Activated naive CD8-positive, alpha-beta T cell treated with anti-CD3 and anti-CD28 coated beads, Interleukin-2, amount 10 ng/mL, durations not matched to agents 7 days and 5 days (primary cell): ENCODE measurements at regions not wholly inside any gene's neighbourhood (a gene's known extent, or its start where the extent isn't known, plus 50 kb on each side); places are given as distances from the start of the nearest gene placed in this dataset.

Experiments used
- ATAC-seq: fragments of 150-1000 bp; cut with Tn5 transposase; one replicate; pipeline ENCODE4 v1.10.0; 2021; ENCODE audit warnings: low read depth, moderate library complexity
- POLR2A ChIA-PET: fragments of 350-600 bp; sonication (Branson Sonifier 250); formaldehyde crosslinking; loops from one replicate; lab custom pipeline; 2021; ENCODE audit warnings: antibody characterized with exemption; lab: Charles Lee
- DNase-seq: peaks from one replicate; pipeline ENCODE4 v3.0.0; 2021
- H3K27ac Mint-ChIP-seq: one replicate; pipeline ENCODE4 v1.8.0; 2022; ENCODE audit warnings: mild to moderate bottlenecking, mixed read lengths
- H3K27me3 Mint-ChIP-seq: one replicate; pipeline ENCODE4 v1.8.0; 2022; ENCODE audit warnings: mild to moderate bottlenecking, moderate library complexity, mixed read lengths
- H3K36me3 Mint-ChIP-seq: one replicate; pipeline ENCODE4 v1.8.0; 2021; ENCODE audit warnings: mild to moderate bottlenecking, mixed read lengths
- H3K4me1 Mint-ChIP-seq: one replicate; pipeline ENCODE4 v1.8.0; 2021; ENCODE audit warnings: mixed read lengths
- H3K4me3 Mint-ChIP-seq: one replicate; pipeline ENCODE4 v1.8.0; 2022; ENCODE audit warnings: mild to moderate bottlenecking, moderate library complexity, mixed read lengths
- H3K9me3 Mint-ChIP-seq: one replicate; pipeline ENCODE4 v1.8.0; 2021; ENCODE audit warnings: mixed read lengths

DNA sequence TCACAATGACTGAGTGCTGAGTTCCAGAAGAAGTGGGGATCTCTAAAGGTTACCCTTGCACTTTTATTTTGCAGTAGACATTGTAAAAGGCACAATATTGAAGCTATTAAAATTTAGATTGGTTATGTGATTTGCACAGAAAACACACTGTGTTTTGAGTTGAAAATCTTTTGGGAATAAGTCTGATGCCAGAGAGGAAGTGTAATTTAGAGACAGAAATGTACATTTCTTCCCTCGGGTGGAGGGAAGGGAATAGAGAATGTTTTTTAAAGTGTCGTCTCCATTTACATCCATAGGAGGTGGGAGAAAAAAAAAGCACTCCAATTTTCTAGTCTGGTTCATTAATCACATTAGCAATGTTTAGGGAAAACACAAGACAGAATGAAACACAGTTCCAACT is 465.8 kb downstream of the OLFM4 start:
- no peaks in the 10 kb centered on the region for H3K9me3 Mint-ChIP-seq

DNA sequence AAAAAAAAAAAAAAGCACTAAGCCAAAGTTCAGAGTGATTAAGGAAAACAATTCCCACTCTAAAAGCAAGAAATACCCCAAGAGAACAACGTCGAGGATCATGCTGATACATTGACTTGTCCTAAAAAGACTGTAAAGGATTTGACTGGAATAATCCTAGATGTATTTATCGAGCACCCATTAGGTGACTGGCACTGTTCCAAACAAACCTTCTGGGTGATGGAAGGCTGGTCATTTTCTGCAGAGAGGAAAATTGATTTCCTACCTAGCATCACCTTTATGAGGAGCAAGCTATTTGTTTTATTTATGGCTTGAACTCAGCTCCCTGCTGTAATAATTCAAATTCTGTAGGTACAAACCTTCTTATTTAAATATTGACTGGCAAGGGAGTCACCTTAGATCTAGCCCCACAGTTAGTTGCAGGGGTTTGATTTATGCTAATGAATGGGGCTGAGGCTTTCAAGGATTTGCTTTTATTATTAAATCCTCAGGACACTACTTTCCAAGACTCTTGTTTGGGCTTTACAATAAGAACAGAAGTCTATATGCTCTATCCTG is 471.0 kb downstream of the OLFM4 start:
- no peak overlapping the region for H3K4me3 Mint-ChIP-seq
- H3K27ac Mint-ChIP-seq = no peak overlapping the region
- DNase-seq = no peak
- no peaks in the 10 kb centered on the region for H3K36me3 Mint-ChIP-seq
- H3K9me3 Mint-ChIP-seq = peaks cover 3% of the 10 kb centered on the region
- no peaks in the 10 kb centered on the region for H3K4me1 Mint-ChIP-seq
- ATAC-seq = no peak
- POLR2A ChIA-PET = no interaction called here
- no peaks in the 10 kb centered on the region for H3K27me3 Mint-ChIP-seq

More for the DNA sequence above, 465.8 kb downstream of the OLFM4 start:
- H3K27ac Mint-ChIP-seq = no peak overlapping the region
- H3K4me3 Mint-ChIP-seq = no peak overlapping the region
- H3K27me3 Mint-ChIP-seq = no peaks in the 10 kb centered on the region
- POLR2A ChIA-PET = no interaction called here
- no peak for ATAC-seq
- DNase-seq = no peak
- no peaks in the 10 kb centered on the region for H3K36me3 Mint-ChIP-seq
- H3K4me1 Mint-ChIP-seq = no peaks in the 10 kb centered on the region

DNA sequence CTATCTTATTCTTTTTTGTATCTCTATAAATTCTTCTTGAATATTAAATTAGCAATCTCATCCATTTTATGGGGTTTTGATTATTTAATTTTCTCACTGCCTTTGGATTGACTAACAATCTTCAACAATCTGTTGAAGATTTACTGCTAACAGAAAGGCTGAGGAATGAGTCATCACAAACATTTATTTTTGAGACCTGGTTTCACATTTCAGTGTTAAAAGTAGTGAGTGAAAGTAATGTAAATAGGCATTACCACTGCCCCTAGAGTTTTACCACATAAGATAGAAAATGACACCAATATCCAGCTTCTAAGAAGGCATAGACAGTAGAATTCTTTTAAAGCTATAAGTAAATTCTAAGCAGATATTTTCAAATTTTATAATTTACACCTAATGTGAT is 472.8 kb downstream of the OLFM4 start:
- H3K4me1 Mint-ChIP-seq = no peaks in the 10 kb centered on the region
- ATAC-seq (no peak), DNase-seq (no peak)
- no peak overlapping the region for H3K27ac Mint-ChIP-seq
- peaks cover 3% of the 10 kb centered on the region for H3K9me3 Mint-ChIP-seq
- no peaks in the 10 kb centered on the region for H3K36me3 Mint-ChIP-seq
- no peaks in the 10 kb centered on the region for H3K27me3 Mint-ChIP-seq
- H3K4me3 Mint-ChIP-seq = no peak overlapping the region
- POLR2A ChIA-PET = no interaction called here

DNA sequence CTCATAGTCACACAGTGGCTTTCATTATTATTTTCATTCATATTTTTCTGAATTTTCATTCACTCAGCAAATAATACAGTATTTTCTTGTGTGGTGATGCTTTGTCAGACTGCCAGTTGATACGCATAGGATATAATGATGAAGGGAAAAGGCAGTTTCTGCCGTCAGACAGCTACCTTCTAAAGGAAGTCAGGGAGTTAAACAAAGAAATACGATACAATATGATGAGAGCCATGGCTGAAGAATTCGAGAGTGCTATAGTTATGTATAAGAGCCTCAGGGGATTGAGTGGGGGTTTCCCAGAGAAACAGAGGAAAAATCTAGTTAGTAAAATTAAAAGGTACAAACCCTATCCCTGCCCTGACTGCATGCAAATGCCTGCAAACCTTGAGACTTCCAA is 479.1 kb downstream of the OLFM4 start:
- Mint-ChIP-seq H3K4me3 (no peak overlapping the region), H3K27me3 (no peaks in the 10 kb centered on the region), H3K9me3 (peaks cover 1% of the 10 kb centered on the region), H3K27ac (no peak overlapping the region), H3K36me3 (no peaks in the 10 kb centered on the region), H3K4me1 (no peaks in the 10 kb centered on the region)
- DNase-seq = no peak
- ATAC-seq = no peak
- POLR2A ChIA-PET = no interaction called here

DNA sequence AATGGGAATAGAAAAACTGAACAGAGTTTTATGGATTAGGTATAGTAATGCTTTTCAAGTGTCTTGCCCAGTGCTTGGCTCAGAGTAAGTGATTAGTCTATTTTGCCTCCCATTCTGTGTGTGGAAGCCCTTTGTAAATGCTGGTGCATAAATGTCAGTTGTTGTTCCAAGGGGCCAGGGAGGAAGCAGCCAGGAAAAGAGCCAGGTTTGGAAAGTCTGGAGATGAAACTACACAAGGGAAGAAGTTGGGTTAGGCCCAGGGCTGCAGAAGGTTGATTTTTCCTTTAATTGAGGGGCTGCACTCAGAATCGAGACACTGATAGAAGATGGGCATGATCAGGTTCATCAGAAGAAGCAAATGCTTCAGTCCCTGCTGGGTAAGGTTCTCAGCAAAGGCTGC is 484.0 kb downstream of the OLFM4 start:
- H3K27me3 Mint-ChIP-seq = no peaks in the 10 kb centered on the region
- ATAC-seq (no peak), DNase-seq (no peak)
- peaks cover 4% of the 10 kb centered on the region for H3K9me3 Mint-ChIP-seq
- POLR2A ChIA-PET = no interaction called here
- H3K27ac Mint-ChIP-seq = no peak overlapping the region
- H3K4me1 Mint-ChIP-seq = no peaks in the 10 kb centered on the region
- H3K36me3 Mint-ChIP-seq = no peaks in the 10 kb centered on the region
- no peak overlapping the region for H3K4me3 Mint-ChIP-seq

DNA sequence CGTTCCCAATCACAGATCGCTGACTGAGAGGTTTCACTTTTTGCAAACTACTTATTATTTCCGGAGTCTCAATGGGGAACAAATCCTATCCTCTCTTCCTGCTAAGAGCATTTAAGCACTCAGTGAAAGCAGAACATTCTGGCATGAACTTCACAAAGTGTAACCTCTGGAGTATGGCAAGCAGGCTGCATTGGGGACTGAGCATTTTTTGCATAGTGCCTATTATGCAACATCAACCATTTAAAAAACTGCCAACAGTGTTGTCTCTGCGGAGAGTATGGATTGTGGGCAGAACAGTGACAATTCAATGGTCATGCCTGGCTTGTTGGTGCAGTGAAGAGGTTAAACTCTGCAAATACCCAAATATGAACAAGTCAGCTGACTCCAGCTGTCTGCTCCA is 484.6 kb downstream of the OLFM4 start:
- H3K36me3 Mint-ChIP-seq = no peaks in the 10 kb centered on the region
- H3K27me3 Mint-ChIP-seq = no peaks in the 10 kb centered on the region
- H3K27ac Mint-ChIP-seq = no peak overlapping the region
- no peak for DNase-seq
- H3K4me3 Mint-ChIP-seq = no peak overlapping the region
- no peak for ATAC-seq
- POLR2A ChIA-PET = no interaction called here
- no peaks in the 10 kb centered on the region for H3K4me1 Mint-ChIP-seq
- H3K9me3 Mint-ChIP-seq = peaks cover 4% of the 10 kb centered on the region

DNA sequence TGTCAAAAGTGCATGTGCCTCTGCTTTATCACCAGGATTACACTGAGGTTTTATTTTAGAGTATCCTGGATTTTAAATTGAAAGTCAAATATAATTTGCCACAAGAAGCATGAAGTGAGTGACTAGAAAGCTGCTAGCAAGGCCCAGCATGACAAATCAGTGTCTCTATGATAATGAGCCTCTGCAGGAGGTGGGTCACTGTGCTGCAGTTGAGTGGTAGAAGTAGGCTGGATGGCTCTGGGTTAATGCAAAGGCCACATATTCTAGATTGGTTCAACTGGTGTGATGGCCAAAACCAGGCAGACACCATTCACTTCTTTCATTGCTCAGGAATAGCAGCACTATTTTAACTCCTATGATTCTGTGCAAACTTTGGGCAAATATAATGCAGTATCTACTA is 491.5 kb downstream of the OLFM4 start:
- Mint-ChIP-seq H3K9me3 (no peaks in the 10 kb centered on the region), H3K27me3 (no peaks in the 10 kb centered on the region), H3K4me1 (no peaks in the 10 kb centered on the region), H3K4me3 (no peak overlapping the region), H3K36me3 (no peaks in the 10 kb centered on the region), H3K27ac (no peak overlapping the region)
- DNase-seq (no peak), ATAC-seq (no peak)
- POLR2A ChIA-PET = no interaction called here

DNA sequence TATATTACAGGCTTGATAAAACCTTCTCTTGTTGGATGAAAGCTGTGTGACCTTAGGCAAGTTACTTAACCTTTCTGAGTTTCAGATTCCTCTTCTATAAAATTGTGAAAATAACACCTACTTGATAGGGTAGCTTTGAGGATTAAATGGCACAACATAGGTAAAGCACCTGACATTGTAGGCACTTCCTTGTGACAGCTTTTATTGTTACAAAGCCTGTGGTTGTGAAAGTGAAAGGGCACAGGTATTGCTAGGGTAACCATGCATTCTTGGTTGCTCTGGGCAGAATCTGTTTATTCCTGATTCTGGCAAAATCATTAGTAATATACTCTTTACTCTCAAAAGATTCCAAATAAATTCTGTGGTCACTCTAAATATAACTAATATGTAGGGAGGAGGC is 493.4 kb downstream of the OLFM4 start:
- Mint-ChIP-seq H3K27me3 (no peaks in the 10 kb centered on the region), H3K9me3 (no peaks in the 10 kb centered on the region), H3K27ac (no peak overlapping the region), H3K36me3 (no peaks in the 10 kb centered on the region), H3K4me3 (no peak overlapping the region), H3K4me1 (no peaks in the 10 kb centered on the region)
- POLR2A ChIA-PET = no interaction called here
- ATAC-seq (no peak), DNase-seq (no peak)

DNA sequence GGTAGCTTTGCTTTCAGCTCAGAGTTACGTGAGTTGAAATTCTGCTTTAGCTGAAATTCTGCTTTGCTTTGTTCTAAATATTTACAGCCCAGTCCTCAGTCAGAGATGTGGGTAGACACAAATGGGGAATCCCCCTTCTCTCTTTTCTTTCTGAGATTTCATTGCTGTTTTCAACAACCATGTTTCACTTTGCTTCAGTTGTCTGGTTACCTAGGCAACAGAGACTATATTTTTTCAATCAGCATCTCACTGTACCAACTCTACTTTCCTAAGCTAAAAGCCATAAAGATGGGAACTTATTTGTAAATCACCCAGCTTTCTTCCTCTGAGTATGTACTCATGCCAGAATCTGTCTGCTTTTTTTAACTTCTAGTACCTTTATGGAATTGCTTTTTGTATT is 509.0 kb downstream of the OLFM4 start:
- POLR2A ChIA-PET = no interaction called here
- Mint-ChIP-seq H3K9me3 (peaks cover 2% of the 10 kb centered on the region), H3K36me3 (no peaks in the 10 kb centered on the region), H3K4me3 (no peak overlapping the region), H3K4me1 (no peaks in the 10 kb centered on the region), H3K27ac (no peak overlapping the region), H3K27me3 (no peaks in the 10 kb centered on the region)
- no peak for ATAC-seq
- no peak for DNase-seq

DNA sequence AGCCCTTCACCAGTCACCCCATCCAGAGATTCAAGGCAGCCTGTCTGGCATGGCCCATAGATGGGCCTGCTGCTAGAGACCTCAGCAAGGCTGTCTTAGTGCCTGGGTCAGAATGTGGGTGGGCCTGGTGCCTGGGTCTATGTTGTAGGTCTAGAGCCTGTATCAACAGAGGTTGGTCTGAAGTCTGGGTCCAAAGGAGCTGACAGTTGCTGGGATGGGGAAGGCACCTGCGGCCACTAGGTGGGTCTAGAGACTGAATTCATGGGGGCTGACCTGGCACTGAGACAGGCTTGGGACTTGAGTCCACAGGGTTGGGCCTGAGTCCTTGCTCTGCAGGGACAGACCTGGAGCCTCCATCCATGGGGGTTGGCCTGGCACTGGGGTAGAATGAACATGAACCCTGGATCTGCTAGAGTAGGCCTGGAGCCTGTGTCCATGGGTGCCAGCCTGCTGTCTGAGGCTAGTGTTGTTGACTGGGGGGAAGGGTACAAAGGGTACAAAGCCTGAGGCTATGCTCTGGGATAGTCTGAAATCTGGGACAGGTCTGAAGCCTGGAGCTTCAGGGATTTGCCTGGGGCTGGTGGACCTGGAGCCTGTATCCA is 516.8 kb downstream of the OLFM4 start:
- POLR2A ChIA-PET = no interaction called here
- Mint-ChIP-seq H3K36me3 (no peaks in the 10 kb centered on the region), H3K27me3 (no peaks in the 10 kb centered on the region), H3K4me1 (no peaks in the 10 kb centered on the region), H3K9me3 (peaks cover 4% of the 10 kb centered on the region), H3K4me3 (no peak overlapping the region), H3K27ac (no peak overlapping the region)
- no peak for ATAC-seq
- no peak for DNase-seq

DNA sequence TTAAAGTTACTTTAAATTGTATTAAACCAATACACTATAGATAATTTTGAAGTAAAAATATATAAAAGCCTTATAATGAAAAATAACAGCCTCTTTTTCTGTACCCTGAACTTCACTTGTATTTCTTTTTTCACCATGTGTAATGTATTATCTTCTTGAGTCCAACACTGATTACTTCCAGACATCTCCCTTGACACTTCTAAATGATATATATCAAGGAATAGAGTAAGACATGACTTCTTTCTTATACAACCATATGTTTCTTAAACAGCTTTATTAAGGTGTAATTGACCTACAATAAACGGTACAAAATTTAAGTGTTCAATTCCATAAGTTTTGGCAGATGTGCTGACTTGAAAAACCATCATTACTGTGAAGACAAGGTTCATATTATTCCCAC is 531.9 kb downstream of the OLFM4 start:
- POLR2A ChIA-PET = no interaction called here
- Mint-ChIP-seq H3K27ac (no peak overlapping the region), H3K27me3 (no peaks in the 10 kb centered on the region), H3K4me3 (no peak overlapping the region), H3K4me1 (no peaks in the 10 kb centered on the region), H3K36me3 (no peaks in the 10 kb centered on the region), H3K9me3 (no peaks in the 10 kb centered on the region)
- DNase-seq = no peak
- ATAC-seq = no peak

DNA sequence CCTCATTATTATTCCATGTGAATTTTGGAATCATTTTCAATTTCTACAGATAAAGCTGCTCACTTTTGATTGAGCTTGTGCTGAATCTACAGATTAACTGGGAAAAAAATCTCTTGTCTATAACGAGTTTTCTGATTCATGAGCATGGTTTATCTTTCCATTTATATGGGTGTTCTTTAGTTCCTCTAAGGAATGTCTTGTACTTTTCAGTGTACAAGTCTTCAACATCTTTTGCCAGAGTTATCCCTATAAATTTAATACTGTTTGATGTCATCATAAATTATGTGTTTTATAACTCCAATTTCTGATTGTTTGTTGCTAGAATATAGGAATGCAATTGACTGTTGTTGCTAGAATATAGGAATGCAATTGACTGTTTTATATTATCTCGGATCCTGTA is 533.8 kb downstream of the OLFM4 start:
- Mint-ChIP-seq H3K27me3 (no peaks in the 10 kb centered on the region), H3K4me1 (no peaks in the 10 kb centered on the region), H3K36me3 (no peaks in the 10 kb centered on the region), H3K27ac (no peak overlapping the region), H3K4me3 (no peak overlapping the region), H3K9me3 (peaks cover 1% of the 10 kb centered on the region)
- ATAC-seq (no peak), DNase-seq (no peak)
- POLR2A ChIA-PET = no interaction called here

DNA sequence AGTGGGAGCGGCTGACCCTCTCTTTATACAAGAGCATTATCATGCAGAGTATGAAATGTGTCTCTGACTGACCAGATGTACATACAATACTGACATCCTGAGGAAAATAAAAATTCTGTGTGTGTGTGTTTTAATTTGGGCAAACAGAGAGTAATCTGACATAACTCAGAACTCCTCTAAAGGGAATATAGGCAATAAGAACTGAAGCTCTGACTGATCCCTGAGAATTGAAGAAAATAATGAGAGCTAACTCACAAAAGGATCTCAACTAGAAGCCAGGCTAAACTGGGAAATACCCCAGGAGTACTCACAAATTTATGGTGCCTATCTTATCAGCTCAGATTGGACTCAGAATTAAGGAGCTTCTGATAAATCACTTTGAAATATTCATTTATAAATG is 539.9 kb downstream of the OLFM4 start:
- ATAC-seq (no peak), DNase-seq (no peak)
- POLR2A ChIA-PET = interaction anchor here (0.5 kb wide), 1 partner anchor 16 kb away, joined by 5 read pairs; no protein-coding TSS in a partner anchor
- H3K36me3 Mint-ChIP-seq = no peaks in the 10 kb centered on the region
- no peak overlapping the region for H3K4me3 Mint-ChIP-seq
- no peak overlapping the region for H3K27ac Mint-ChIP-seq
- H3K4me1 Mint-ChIP-seq = no peaks in the 10 kb centered on the region
- H3K27me3 Mint-ChIP-seq = no peaks in the 10 kb centered on the region
- peaks cover 6% of the 10 kb centered on the region for H3K9me3 Mint-ChIP-seq

DNA sequence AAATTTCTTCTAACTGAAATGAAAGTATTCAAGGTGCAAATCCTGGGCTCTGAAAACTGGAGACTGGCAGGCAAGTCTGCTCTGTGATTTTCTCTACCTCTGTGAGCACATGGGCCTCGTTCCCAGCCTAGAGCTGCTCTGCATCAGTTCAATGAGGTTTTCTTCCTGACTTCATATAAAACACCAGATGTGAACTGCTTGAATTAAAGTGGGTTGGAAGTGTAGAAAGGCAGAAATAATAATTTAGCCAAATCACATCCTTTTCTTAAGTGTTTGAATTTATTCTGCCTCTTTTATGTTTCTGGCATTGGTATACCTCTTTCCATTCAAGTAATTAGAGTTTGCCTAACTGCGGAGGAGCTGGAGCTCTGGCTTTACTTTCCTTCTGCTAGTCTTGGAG is 540.8 kb downstream of the OLFM4 start:
- H3K4me3 Mint-ChIP-seq = no peak overlapping the region
- ATAC-seq (no peak), DNase-seq (no peak)
- H3K27me3 Mint-ChIP-seq = no peaks in the 10 kb centered on the region
- H3K9me3 Mint-ChIP-seq = peaks cover 6% of the 10 kb centered on the region
- no peaks in the 10 kb centered on the region for H3K36me3 Mint-ChIP-seq
- no peak overlapping the region for H3K27ac Mint-ChIP-seq
- no peaks in the 10 kb centered on the region for H3K4me1 Mint-ChIP-seq
- POLR2A ChIA-PET = no interaction called here

DNA sequence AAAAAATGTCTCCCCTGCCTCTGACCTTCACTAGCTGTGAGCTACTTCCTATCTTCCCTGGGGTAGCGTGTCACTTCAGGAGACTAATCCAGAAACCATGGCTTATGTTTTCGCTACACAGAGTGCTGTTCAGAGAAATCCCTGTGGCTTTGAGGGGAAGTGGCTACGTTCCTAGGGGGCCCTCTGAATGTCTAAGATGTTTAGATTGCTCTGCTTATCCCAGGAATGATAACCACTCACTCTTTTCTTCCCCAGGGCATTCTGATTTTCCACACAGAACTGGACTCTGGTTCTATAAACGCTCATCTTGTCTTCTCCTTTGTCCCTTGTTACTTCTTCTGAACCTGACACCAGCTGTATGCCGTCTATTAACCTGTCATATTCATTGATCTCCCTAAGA is 572.5 kb downstream of the OLFM4 start:
- ATAC-seq (no peak), DNase-seq (no peak)
- H3K27me3 Mint-ChIP-seq = no peaks in the 10 kb centered on the region
- H3K9me3 Mint-ChIP-seq = peaks cover 7% of the 10 kb centered on the region
- no peaks in the 10 kb centered on the region for H3K36me3 Mint-ChIP-seq
- no peak overlapping the region for H3K4me3 Mint-ChIP-seq
- H3K27ac Mint-ChIP-seq = no peak overlapping the region
- no peaks in the 10 kb centered on the region for H3K4me1 Mint-ChIP-seq
- POLR2A ChIA-PET = no interaction called here
